H1 (cell line): ENCODE measurements at regions not wholly inside any gene's neighbourhood (a gene's known extent, or its start where the extent isn't known, plus 50 kb on each side); places are given as distances from the start of the nearest gene placed in this dataset.

Experiments
- CTCF ChIA-PET: fragments of 300-600 bp; sonication (Branson Sonifier 250); formaldehyde crosslinking; loops from one replicate; lab custom pipeline; 2021; ENCODE audit not compliant: partially characterized antibody; lab: Charles Lee
- POLR2A ChIA-PET: fragments of 300-600 bp; sonication (Branson Sonifier 250); formaldehyde crosslinking; loops from one replicate; lab custom pipeline; 2021; ENCODE audit warnings: inconsistent platforms; ENCODE audit not compliant: partially characterized antibody; lab: Charles Lee
- DNase-seq, 2 experiments: peaks; one replicate each; pipeline versions ENCODE4 v3.0.0 to v3.0.0-alpha.2; 2010 to 2022; ENCODE audit warnings: low spot score in 2 of 2, low read depth in 1 of 2, mixed read lengths in 1 of 2
- FAIRE-seq: peaks from 2 replicates; lab custom pipeline; 2011; peaks lifted over from hg19 to GRCh38; lab: Jason Lieb, UNC
- H2AFZ ChIP-seq: 2 replicates; pipeline ENCODE4 v1.8.1; 2012; ENCODE audit warnings: low read length, inconsistent platforms
- H2AK5ac ChIP-seq: 2 replicates; pipeline ENCODE4 v1.6.1; 2013; ENCODE audit warnings: low read depth, low read length
- H2BK120ac ChIP-seq: replicated peaks from 2 replicates; pipeline ENCODE3; 2013; ENCODE audit warnings: low read depth, low read length, inconsistent platforms
- H2BK12ac ChIP-seq: 2 replicates; pipeline ENCODE4 v1.6.1; 2013; ENCODE audit warnings: low read depth, low read length
- H2BK15ac ChIP-seq: 2 replicates; pipeline ENCODE4 v1.6.1; 2013; ENCODE audit warnings: low read length
- H2BK20ac ChIP-seq: 2 replicates; pipeline ENCODE4 v1.6.1; 2013; ENCODE audit warnings: low read length
- H2BK5ac ChIP-seq: 2 replicates; pipeline ENCODE4 v1.6.1; 2013; ENCODE audit warnings: low read depth, low read length
- H3K14ac ChIP-seq: 2 replicates; pipeline ENCODE4 v1.6.1; 2013; ENCODE audit warnings: inconsistent platforms; ENCODE audit not compliant: insufficient read length
- H3K18ac ChIP-seq: 2 replicates; pipeline ENCODE4 v1.6.1; 2013; ENCODE audit warnings: low read length; ENCODE audit errors: extremely low read depth
- H3K23ac ChIP-seq: 2 replicates; pipeline ENCODE4 v1.6.1; 2013; ENCODE audit warnings: inconsistent platforms; ENCODE audit not compliant: insufficient read length
- H3K23me2 ChIP-seq: 2 replicates; pipeline ENCODE4 v1.6.1; 2013; ENCODE audit warnings: low read depth, low read length
- H3K27ac ChIP-seq: 2 replicates; pipeline ENCODE4 v1.6.1; 2011; ENCODE audit warnings: low read depth, low read length, inconsistent platforms
- H3K27me3 ChIP-seq, 4 experiments: replicated peaks in 1 of 4; 1 replicate in 1 of 4; 2 replicates in 3 of 4; pipeline versions ENCODE4 v1.6.1 to v1.8.1; 2011 to 2013; ENCODE audit warnings: low read length in 3 of 4, mild to moderate bottlenecking in 3 of 4, inconsistent platforms in 2 of 4, mixed read lengths in 2 of 4, moderate library complexity in 1 of 4; ENCODE audit not compliant: control insufficient read depth in 3 of 4, insufficient read depth in 3 of 4; ENCODE audit errors: extremely low read depth in 1 of 4
- H3K36me3 ChIP-seq, 4 experiments: 2 replicates each; pipeline versions ENCODE4 v1.6.1 to v1.8.1; 2011 to 2013; ENCODE audit warnings: mild to moderate bottlenecking in 4 of 4, low read length in 3 of 4, moderate library complexity in 2 of 4, control low read depth in 1 of 4, inconsistent platforms in 1 of 4; ENCODE audit not compliant: insufficient read depth in 4 of 4, control insufficient read depth in 2 of 4
- H3K4ac ChIP-seq: replicated peaks from 2 replicates; pipeline ENCODE3; 2013; ENCODE audit warnings: low read length, low read depth, mixed read lengths, inconsistent platforms; ENCODE audit not compliant: insufficient read length
- H3K4me1 ChIP-seq, 4 experiments: replicated peaks in 1 of 4; 1 replicate in 1 of 4; 2 replicates in 3 of 4; pipeline versions ENCODE4 v1.6.1 to v1.8.1; 2011 to 2013; ENCODE audit warnings: low read length in 3 of 4, inconsistent platforms in 2 of 4, mixed read lengths in 1 of 4; ENCODE audit not compliant: insufficient read depth in 4 of 4, control insufficient read depth in 3 of 4
- H3K4me2 ChIP-seq, 2 experiments: 2 replicates each; pipeline versions ENCODE4 v1.6.1 to v1.8.1; 2011 to 2013; ENCODE audit warnings: low read depth in 2 of 2, low read length in 2 of 2, control low read depth in 1 of 2, inconsistent platforms in 1 of 2, mild to moderate bottlenecking in 1 of 2; ENCODE audit not compliant: insufficient read depth in 1 of 2
- H3K4me3 ChIP-seq, 4 experiments: fragments of 200-600, 300-600 bp in 1 of 4; sonication (generic), shearing (Covaris generic), sonication (Bioruptor Twin) in 1 of 4; 2 replicates each; pipeline versions ENCODE4 v1.5.1 to v1.8.1; 2011 to 2016; ENCODE audit warnings: low read length in 4 of 4, low read depth in 3 of 4, control low read depth in 2 of 4, inconsistent platforms in 2 of 4, mild to moderate bottlenecking in 2 of 4, mixed read lengths in 1 of 4, moderate library complexity in 1 of 4; ENCODE audit not compliant: insufficient read depth in 2 of 4; ENCODE audit errors: extremely low read depth in 1 of 4
- H3K56ac ChIP-seq: replicated peaks from 2 replicates; pipeline ENCODE3; 2013; ENCODE audit warnings: low read depth, mild to moderate bottlenecking, mixed read lengths, low read length, inconsistent platforms; ENCODE audit not compliant: insufficient read length
- H3K79me1 ChIP-seq: 2 replicates; pipeline ENCODE4 v1.6.1; 2013; ENCODE audit warnings: low read depth, low read length, control low read depth
- H3K79me2 ChIP-seq, 2 experiments: 2 replicates each; pipeline versions ENCODE4 v1.6.1 to v1.8.1; 2012 to 2013; ENCODE audit warnings: low read length in 2 of 2, mild to moderate bottlenecking in 2 of 2, inconsistent platforms in 1 of 2; ENCODE audit not compliant: insufficient read depth in 2 of 2, control insufficient read depth in 1 of 2
- H3K9ac ChIP-seq, 4 experiments: replicated peaks in 1 of 4; 1 replicate in 1 of 4; 2 replicates in 3 of 4; pipeline versions ENCODE4 v1.6.1 to v1.8.1; 2011 to 2013; ENCODE audit warnings: low read depth in 3 of 4, low read length in 3 of 4, control low read depth in 2 of 4, mild to moderate bottlenecking in 2 of 4, moderate library complexity in 2 of 4, inconsistent platforms in 1 of 4; ENCODE audit errors: extremely low read depth in 1 of 4
- H3K9me3 ChIP-seq, 2 experiments: 2 replicates each; pipeline versions ENCODE4 v1.6.1 to v1.8.1; 2012 to 2013; ENCODE audit warnings: mild to moderate bottlenecking in 2 of 2, moderate library complexity in 2 of 2, control low read depth in 1 of 2, inconsistent platforms in 1 of 2, low read depth in 1 of 2, low read length in 1 of 2, mixed read lengths in 1 of 2; ENCODE audit not compliant: insufficient read depth in 2 of 2
- H4K20me1 ChIP-seq, 2 experiments: replicated peaks in 1 of 2; 2 replicates each; pipeline versions ENCODE3 to v1.8.1; 2011 to 2013; ENCODE audit warnings: inconsistent platforms in 2 of 2, low read length in 2 of 2, mild to moderate bottlenecking in 1 of 2; ENCODE audit not compliant: insufficient read depth in 2 of 2, control insufficient read depth in 1 of 2
- H4K5ac ChIP-seq: 2 replicates; pipeline ENCODE4 v1.6.1; 2013; ENCODE audit warnings: low read length, low read depth, mixed read lengths, inconsistent platforms; ENCODE audit not compliant: insufficient read length
- H4K8ac ChIP-seq: 2 replicates; pipeline ENCODE4 v1.8.0; 2013; ENCODE audit warnings: mild to moderate bottlenecking, moderate library complexity, low read length, inconsistent platforms; ENCODE audit not compliant: insufficient read depth; ENCODE audit errors: extremely low read depth
- H4K91ac ChIP-seq: replicated peaks from 2 replicates; pipeline ENCODE3; 2013; ENCODE audit warnings: low read length, mixed read lengths, inconsistent platforms; ENCODE audit not compliant: insufficient read length
- ATF3 ChIP-seq: IDR thresholded peaks from 2 replicates; pipeline ENCODE4 v1.6.1; 2011; ENCODE audit warnings: low read depth, mild to moderate bottlenecking, low read length; ENCODE audit not compliant: insufficient read depth
- CBX5 ChIP-seq: fragments of 300-800, 300-1000 bp; sonication (generic); IDR thresholded peaks from 2 replicates; pipeline ENCODE4 v1.7.1; 2016; ENCODE audit warnings: antibody characterized with exemption, low read length, low read depth
- GABPA ChIP-seq: IDR thresholded peaks from 2 replicates; pipeline ENCODE4 v1.6.1; 2011; ENCODE audit warnings: mild to moderate bottlenecking, low read length, moderate library complexity, borderline replicate concordance; ENCODE audit not compliant: insufficient read depth
- GTF2F1 ChIP-seq: IDR thresholded peaks from 2 replicates; pipeline ENCODE4 v1.6.1; 2012; ENCODE audit warnings: low read depth, low read length, improper control_type of control experiment, borderline replicate concordance
- JUND ChIP-seq: IDR thresholded peaks from 2 replicates; pipeline ENCODE4 v1.6.1; 2011; ENCODE audit warnings: mild to moderate bottlenecking, improper control_type of control experiment, low read length
- MAX ChIP-seq: IDR thresholded peaks from 2 replicates; pipeline ENCODE4 v1.6.1; 2012; ENCODE audit warnings: inconsistent platforms
- POU5F1 ChIP-seq: IDR thresholded peaks from 2 replicates; pipeline ENCODE4 v1.6.1; 2011; ENCODE audit warnings: low read depth, mild to moderate bottlenecking, low read length, moderate library complexity
- RAD21 ChIP-seq, 2 experiments: IDR thresholded peaks in 1 of 2; conservative IDR thresholded peaks in 1 of 2; 2 replicates each; pipeline ENCODE4 v1.6.1; 2011; ENCODE audit warnings: low read depth in 2 of 2, low read length in 2 of 2, improper control_type of control experiment in 1 of 2, inconsistent platforms in 1 of 2, mild to moderate bottlenecking in 1 of 2, moderate library complexity in 1 of 2
- RBBP5 ChIP-seq: IDR thresholded peaks from 2 replicates; pipeline ENCODE4 v1.7.1; 2012; ENCODE audit warnings: low read depth, mild to moderate bottlenecking, inconsistent platforms, low read length, moderate library complexity, borderline replicate concordance
- SRF ChIP-seq: IDR thresholded peaks from 2 replicates; pipeline ENCODE4 v1.6.1; 2011; ENCODE audit warnings: mild to moderate bottlenecking, low read depth, low read length, moderate library complexity
- TCF12 ChIP-seq: IDR thresholded peaks from 2 replicates; pipeline ENCODE4 v1.6.1; 2011; ENCODE audit warnings: low read depth, mild to moderate bottlenecking, low read length
- TEAD4 ChIP-seq: IDR thresholded peaks from 2 replicates; pipeline ENCODE4 v1.6.1; 2012; ENCODE audit warnings: low read depth, low read length, inconsistent platforms, mixed read lengths
- ZNF274 ChIP-seq: IDR thresholded peaks from 2 replicates; pipeline ENCODE4 v1.7.0; 2012; ENCODE audit warnings: low read length, borderline replicate concordance; ENCODE audit errors: extremely low read depth

- CTCF ChIA-PET, result interaction anchor here (0.6 to 1.5 kb wide), 2 partner anchors 10 to 71 kb away, joined by 3 read pairs; no protein-coding TSS in a partner anchor
- H3K56ac ChIP-seq, result no peak overlapping the region
- no peak overlapping the region for H2BK5ac ChIP-seq
- H2AK5ac ChIP-seq, result no peak overlapping the region
- H3K4me1 ChIP-seq, result no peaks in the 10 kb centered on the region
- H4K8ac ChIP-seq, result no peak overlapping the region
- no peak overlapping the region for H3K27ac ChIP-seq
- no peaks in the 10 kb centered on the region for H4K20me1 ChIP-seq
- no peak overlapping the region for H3K18ac ChIP-seq
- H3K36me3 ChIP-seq, result no peaks in the 10 kb centered on the region
- H2BK120ac ChIP-seq, result no peak overlapping the region
- H4K5ac ChIP-seq, result no peak overlapping the region
- DNase-seq, result no peak
- H3K23me2 ChIP-seq, result no peaks in the 10 kb centered on the region
- no peaks in the 10 kb centered on the region for H3K27me3 ChIP-seq
- no peak overlapping the region for H4K91ac ChIP-seq
- H3K23ac ChIP-seq, result no peak overlapping the region
- no peak overlapping the region for H2BK15ac ChIP-seq
- H3K79me2 ChIP-seq, result no peaks in the 10 kb centered on the region
- POLR2A ChIA-PET, result no interaction called here
- H3K4ac ChIP-seq, result no peak overlapping the region
- H3K4me2 ChIP-seq, result no peak overlapping the region
- H3K9ac ChIP-seq, result no peak overlapping the region
- H3K4me3 ChIP-seq, result no peak overlapping the region
- no peak overlapping the region for H3K14ac ChIP-seq
- H2BK12ac ChIP-seq, result no peak overlapping the region
- no peaks in the 10 kb centered on the region for H3K9me3 ChIP-seq
- no peak overlapping the region for H2BK20ac ChIP-seq
- no peak for TF ChIP-seq RBBP5
- no peak for TF ChIP-seq TEAD4
- TF ChIP-seq POU5F1, result no peak
- no peak for TF ChIP-seq CBX5
- no peak for TF ChIP-seq ZNF274
- TF ChIP-seq RAD21 (IDR thresholded peaks at IDR 0.05 in 1 of 2, conservative IDR thresholded peaks at IDR 0.05 in 1 of 2; ENCODE audit: low read depth in 2 of 2, low read length in 2 of 2), result no peak
- no peak for TF ChIP-seq TCF12
- TF ChIP-seq GTF2F1, result no peak
- TF ChIP-seq GABPA, result no peak
- TF ChIP-seq JUND, result no peak
- no peak for TF ChIP-seq MAX
- TF ChIP-seq ATF3, result no peak
- TF ChIP-seq SRF, result no peak
- H3K79me1 ChIP-seq, result no peaks in the 10 kb centered on the region
- no peak overlapping the region for H2AFZ ChIP-seq
- no peak for FAIRE-seq
Observed at GRCh38 chrX:25072247-25072646, 56.5 kb upstream of the ARX start.
